ENCODE measurements at regions not wholly inside any gene's neighbourhood (a gene's known extent, or its start where the extent isn't known, plus 50 kb on each side); places are given as distances from the start of the nearest gene placed in this dataset.

DNA sequence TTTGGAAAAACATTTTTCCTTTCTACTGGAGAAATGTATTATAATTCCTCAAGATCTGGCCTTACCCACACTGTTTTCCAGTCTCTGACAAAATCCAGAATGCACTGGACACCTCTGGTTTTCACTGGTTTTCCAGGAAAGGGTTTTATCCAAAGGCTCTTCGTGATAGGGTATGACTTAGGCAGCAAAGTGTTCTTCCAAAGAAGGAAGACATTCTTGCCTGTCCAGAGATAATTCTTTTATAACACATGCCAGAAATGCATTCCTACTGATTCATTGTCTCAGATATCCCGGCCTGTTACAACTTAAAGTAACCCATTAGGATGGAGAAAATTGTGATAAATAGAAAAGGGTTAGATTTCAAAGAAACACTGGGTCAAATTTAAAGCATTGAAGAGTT, 2343.1 kb downstream of the PCDH7 start:
- H3K27me3 ChIP-seq (ENCODE audit: insufficient read depth, low read length): no peaks in the 10 kb centered on the region
- BruUV-seq (replicated peaks): no TSS peak
- ChIA-PET RAD21 (ENCODE audit: low non-redundant PET in 1 of 2, low total read pairs in 2 of 2, uncharacterized antibody in 2 of 2, unreplicated experiment in 2 of 2) (no interaction called here), POLR2A (no interaction called here), CTCF (no interaction called here)
- no peak for DNase-seq (ENCODE audit: low read depth, low spot score)
- no peaks in the 10 kb centered on the region for H3K9me3 ChIP-seq (ENCODE audit: control insufficient read depth in 1 of 2, insufficient read depth in 1 of 2, low read depth in 1 of 2, low read length in 2 of 2)
- H3K4me2 ChIP-seq (ENCODE audit: low read length): no peak overlapping the region
- H3K4me3 ChIP-seq (replicated peaks in 1 of 2; ENCODE audit: low read depth in 1 of 2, low read length in 2 of 2): no peak overlapping the region
- no peak overlapping the region for H2AFZ ChIP-seq (ENCODE audit: low read depth, low read length, poor library complexity, severe bottlenecking)
- no peak for ATAC-seq
- TF ChIP-seq SP1 (IDR thresholded peaks at IDR 0.05; ENCODE audit: low read depth) (no peak), SRF (IDR thresholded peaks at IDR 0.05; ENCODE audit: low read depth) (no peak), ELF1 (IDR thresholded peaks at IDR 0.05; ENCODE audit: borderline replicate concordance, low read depth) (no peak)
- H3K36me3 ChIP-seq (ENCODE audit: control insufficient read depth in 1 of 2, insufficient read depth in 2 of 2, low read length in 2 of 2): no peaks in the 10 kb centered on the region
- H3K4me1 ChIP-seq (ENCODE audit: control insufficient read depth in 1 of 2, insufficient read depth in 2 of 2, low read length in 2 of 2): no peaks in the 10 kb centered on the region
- no peak overlapping the region for H3K27ac ChIP-seq (ENCODE audit: low read depth, low read length)
- no peak overlapping the region for H3K9ac ChIP-seq (ENCODE audit: low read length)
- intact Hi-C loops (cut with micrococcal nuclease): no loop called here
- H3K79me2 ChIP-seq (ENCODE audit: insufficient read depth, low read length): no peaks in the 10 kb centered on the region
- H3K9me2 ChIP-seq (ENCODE audit: insufficient read depth): no peaks in the 10 kb centered on the region
- H4K20me1 ChIP-seq (ENCODE audit: insufficient read depth): no peaks in the 10 kb centered on the region

DNA sequence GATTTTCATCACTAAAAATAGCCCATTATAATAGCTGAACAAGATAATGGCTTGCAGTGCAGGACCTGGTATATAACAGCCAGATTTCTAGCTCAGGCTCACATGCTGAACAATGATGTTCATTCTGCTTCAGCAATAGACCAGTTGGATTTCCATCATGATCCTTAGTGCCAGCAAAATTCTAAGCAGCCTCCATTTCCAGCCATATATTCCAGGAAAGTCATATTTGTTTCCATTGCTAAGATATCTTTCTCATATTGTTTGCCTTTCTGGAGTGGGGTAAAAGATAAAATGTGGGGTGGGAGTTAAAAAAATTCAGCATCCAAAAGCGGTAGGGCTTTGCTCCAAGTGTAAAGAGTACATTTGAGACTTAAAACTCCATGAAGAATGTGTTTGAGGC, 2344.1 kb downstream of the PCDH7 start:
- CTCF ChIA-PET: no interaction called here
- BruUV-seq (replicated peaks): no TSS peak

More for the DNA sequence above, 2344.1 kb downstream of the PCDH7 start:
- no peak overlapping the region for H3K9ac ChIP-seq (ENCODE audit: low read length)
- RAD21 ChIA-PET (ENCODE audit: low non-redundant PET in 1 of 2, low total read pairs in 2 of 2, uncharacterized antibody in 2 of 2, unreplicated experiment in 2 of 2): interaction anchor here in 1 of 2 experiments (0.6 kb wide), 1 partner anchor 11 kb away, joined by 4 read pairs; no protein-coding TSS in a partner anchor
- no peaks in the 10 kb centered on the region for H3K9me3 ChIP-seq (ENCODE audit: control insufficient read depth in 1 of 2, insufficient read depth in 1 of 2, low read depth in 1 of 2, low read length in 2 of 2)
- no peak overlapping the region for H3K4me3 ChIP-seq (replicated peaks in 1 of 2; ENCODE audit: low read depth in 1 of 2, low read length in 2 of 2)
- no peaks in the 10 kb centered on the region for H3K4me1 ChIP-seq (ENCODE audit: control insufficient read depth in 1 of 2, insufficient read depth in 2 of 2, low read length in 2 of 2)
- H2AFZ ChIP-seq (ENCODE audit: low read depth, low read length, poor library complexity, severe bottlenecking): peak overlapping the region; percentile 3
- no peaks in the 10 kb centered on the region for H3K79me2 ChIP-seq (ENCODE audit: insufficient read depth, low read length)
- ATAC-seq: no peak
- DNase-seq (ENCODE audit: low read depth, low spot score): no peak
- H3K27me3 ChIP-seq (ENCODE audit: insufficient read depth, low read length): no peaks in the 10 kb centered on the region
- no peaks in the 10 kb centered on the region for H3K36me3 ChIP-seq (ENCODE audit: control insufficient read depth in 1 of 2, insufficient read depth in 2 of 2, low read length in 2 of 2)
- no peak overlapping the region for H3K4me2 ChIP-seq (ENCODE audit: low read length)
- TF ChIP-seq, protein P1, sequence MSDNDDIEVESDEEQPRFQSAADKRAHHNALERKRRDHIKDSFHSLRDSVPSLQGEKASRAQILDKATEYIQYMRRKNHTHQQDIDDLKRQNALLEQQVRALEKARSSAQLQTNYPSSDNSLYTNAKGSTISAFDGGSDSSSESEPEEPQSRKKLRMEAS (IDR thresholded peaks at IDR 0.05): no peak
- TF ChIP-seq SRF (IDR thresholded peaks at IDR 0.05; ENCODE audit: low read depth) (no peak), JUND (IDR thresholded peaks at IDR 0.05) (no peak), CBX3 (IDR thresholded peaks at IDR 0.05; ENCODE audit: low read depth) (no peak), EZH2phosphoT487 (IDR thresholded peaks at IDR 0.05; ENCODE audit: borderline replicate concordance) (no peak), FOSL1 (IDR thresholded peaks at IDR 0.05; ENCODE audit: low read depth) (no peak), ZFX (IDR thresholded peaks at IDR 0.05) (no peak), TCF7L2 (IDR thresholded peaks at IDR 0.05; ENCODE audit: borderline replicate concordance, extremely low read depth, insufficient read depth, insufficient read length) (no peak), POLR2AphosphoS5 (IDR thresholded peaks at IDR 0.05; ENCODE audit: low read depth, low read length) (no peak)
- TF ChIP-seq, protein P2, sequence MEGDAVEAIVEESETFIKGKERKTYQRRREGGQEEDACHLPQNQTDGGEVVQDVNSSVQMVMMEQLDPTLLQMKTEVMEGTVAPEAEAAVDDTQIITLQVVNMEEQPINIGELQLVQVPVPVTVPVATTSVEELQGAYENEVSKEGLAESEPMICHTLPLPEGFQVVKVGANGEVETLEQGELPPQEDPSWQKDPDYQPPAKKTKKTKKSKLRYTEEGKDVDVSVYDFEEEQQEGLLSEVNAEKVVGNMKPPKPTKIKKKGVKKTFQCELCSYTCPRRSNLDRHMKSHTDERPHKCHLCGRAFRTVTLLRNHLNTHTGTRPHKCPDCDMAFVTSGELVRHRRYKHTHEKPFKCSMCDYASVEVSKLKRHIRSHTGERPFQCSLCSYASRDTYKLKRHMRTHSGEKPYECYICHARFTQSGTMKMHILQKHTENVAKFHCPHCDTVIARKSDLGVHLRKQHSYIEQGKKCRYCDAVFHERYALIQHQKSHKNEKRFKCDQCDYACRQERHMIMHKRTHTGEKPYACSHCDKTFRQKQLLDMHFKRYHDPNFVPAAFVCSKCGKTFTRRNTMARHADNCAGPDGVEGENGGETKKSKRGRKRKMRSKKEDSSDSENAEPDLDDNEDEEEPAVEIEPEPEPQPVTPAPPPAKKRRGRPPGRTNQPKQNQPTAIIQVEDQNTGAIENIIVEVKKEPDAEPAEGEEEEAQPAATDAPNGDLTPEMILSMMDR (IDR thresholded peaks at IDR 0.05 in 2 of 3, conservative IDR thresholded peaks at IDR 0.05 in 1 of 3; ENCODE audit: borderline replicate concordance in 1 of 3, insufficient read depth in 1 of 3, low read depth in 2 of 3, low read length in 2 of 3): no peak
- TF ChIP-seq, protein P3, sequence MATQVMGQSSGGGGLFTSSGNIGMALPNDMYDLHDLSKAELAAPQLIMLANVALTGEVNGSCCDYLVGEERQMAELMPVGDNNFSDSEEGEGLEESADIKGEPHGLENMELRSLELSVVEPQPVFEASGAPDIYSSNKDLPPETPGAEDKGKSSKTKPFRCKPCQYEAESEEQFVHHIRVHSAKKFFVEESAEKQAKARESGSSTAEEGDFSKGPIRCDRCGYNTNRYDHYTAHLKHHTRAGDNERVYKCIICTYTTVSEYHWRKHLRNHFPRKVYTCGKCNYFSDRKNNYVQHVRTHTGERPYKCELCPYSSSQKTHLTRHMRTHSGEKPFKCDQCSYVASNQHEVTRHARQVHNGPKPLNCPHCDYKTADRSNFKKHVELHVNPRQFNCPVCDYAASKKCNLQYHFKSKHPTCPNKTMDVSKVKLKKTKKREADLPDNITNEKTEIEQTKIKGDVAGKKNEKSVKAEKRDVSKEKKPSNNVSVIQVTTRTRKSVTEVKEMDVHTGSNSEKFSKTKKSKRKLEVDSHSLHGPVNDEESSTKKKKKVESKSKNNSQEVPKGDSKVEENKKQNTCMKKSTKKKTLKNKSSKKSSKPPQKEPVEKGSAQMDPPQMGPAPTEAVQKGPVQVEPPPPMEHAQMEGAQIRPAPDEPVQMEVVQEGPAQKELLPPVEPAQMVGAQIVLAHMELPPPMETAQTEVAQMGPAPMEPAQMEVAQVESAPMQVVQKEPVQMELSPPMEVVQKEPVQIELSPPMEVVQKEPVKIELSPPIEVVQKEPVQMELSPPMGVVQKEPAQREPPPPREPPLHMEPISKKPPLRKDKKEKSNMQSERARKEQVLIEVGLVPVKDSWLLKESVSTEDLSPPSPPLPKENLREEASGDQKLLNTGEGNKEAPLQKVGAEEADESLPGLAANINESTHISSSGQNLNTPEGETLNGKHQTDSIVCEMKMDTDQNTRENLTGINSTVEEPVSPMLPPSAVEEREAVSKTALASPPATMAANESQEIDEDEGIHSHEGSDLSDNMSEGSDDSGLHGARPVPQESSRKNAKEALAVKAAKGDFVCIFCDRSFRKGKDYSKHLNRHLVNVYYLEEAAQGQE (IDR thresholded peaks at IDR 0.05; ENCODE audit: low read depth): no peak
- H4K20me1 ChIP-seq (ENCODE audit: insufficient read depth): no peaks in the 10 kb centered on the region
- H3K9me2 ChIP-seq (ENCODE audit: insufficient read depth): no peaks in the 10 kb centered on the region
- no peak overlapping the region for H3K27ac ChIP-seq (ENCODE audit: low read depth, low read length)
- intact Hi-C loops (cut with micrococcal nuclease): no loop called here
- POLR2A ChIA-PET: no interaction called here

All from HCT116 (cell line).